ENCODE measurements at regions not wholly inside any gene's neighbourhood (a gene's known extent, or its start where the extent isn't known, plus 50 kb on each side); places are given as distances from the start of the nearest gene placed in this dataset.
A peak's percentile ranks its signal among the peaks of the same experiment; 100 is the strongest.

- no peak for DNase-seq (ENCODE audit: low read depth)
These were observed 240.7 kb upstream of the TRAM1L1 start for GRCh38 chr4:117326091-117326490.

DNA sequence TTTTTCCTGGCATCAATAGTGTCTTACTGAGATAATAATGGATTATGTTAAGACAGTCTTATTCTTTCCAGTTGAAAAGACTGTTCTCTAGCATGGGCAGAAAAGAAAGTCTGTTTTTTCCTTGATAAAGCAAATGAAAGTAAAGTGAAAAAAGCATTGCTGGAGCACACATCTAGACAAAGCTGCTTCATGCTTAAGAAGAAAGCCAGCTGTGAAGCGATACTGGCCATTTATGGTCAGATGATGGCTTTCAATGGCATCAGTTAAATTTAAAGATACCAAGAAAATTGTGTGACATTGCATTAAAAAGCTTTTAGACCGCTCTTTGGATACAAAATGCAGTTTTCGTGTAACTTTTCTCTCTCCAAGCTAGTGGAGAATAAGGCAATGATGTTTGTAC lies 242.1 kb upstream of the TRAM1L1 start:
- DNase-seq (ENCODE audit: low read depth), result no peak

- no peak for DNase-seq (ENCODE audit: low read depth)
These were observed 243.0 kb upstream of the TRAM1L1 start for GRCh38 chr4:117328333-117328732.

GRCh38 chr4:117331817-117332216 lies 246.4 kb upstream of the TRAM1L1 start:
- no peak for DNase-seq (ENCODE audit: low read depth)

- no peak for DNase-seq (ENCODE audit: low read depth)
These were observed 249.2 kb upstream of the TRAM1L1 start for GRCh38 chr4:117334451-117335188.

DNA sequence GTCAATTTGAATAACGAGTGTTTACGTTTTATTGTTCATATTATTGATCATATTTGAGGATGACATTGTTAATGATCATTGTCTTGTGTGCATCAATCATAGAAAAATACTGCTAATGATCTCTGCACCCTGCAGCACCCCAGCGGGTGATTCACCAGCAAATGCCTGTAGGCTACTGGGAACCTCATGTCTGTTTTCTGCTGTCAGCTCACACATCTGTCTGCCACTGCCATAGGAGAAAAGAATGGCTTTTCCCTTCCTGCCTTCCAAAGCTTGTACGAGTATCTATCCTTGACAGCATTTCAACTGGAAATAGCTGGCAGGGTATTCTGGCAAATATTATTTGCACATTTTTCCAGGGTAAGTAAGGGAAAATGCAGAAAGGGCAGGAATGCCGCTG lies 272.1 kb upstream of the TRAM1L1 start:
- no peak for DNase-seq (ENCODE audit: low read depth)

DNA sequence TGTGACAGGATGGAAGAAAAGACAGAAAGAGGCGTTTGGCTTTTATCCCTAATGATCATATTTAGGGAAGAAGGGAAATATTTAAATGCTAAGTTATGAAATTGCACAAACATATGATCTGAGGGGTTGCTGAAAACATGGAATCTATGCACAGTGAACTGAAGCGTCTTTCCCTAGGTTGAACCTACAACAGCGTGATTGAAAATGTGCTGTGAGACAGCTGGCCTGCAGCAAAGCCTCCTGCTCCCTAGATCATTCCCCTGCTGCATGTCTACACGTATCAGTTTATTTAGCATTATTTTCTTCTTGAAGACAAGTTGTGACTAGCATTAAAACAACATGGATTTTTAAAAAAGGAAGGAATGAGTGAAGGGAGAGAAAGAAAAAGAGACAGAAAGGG lies 272.5 kb upstream of the TRAM1L1 start:
- DNase-seq (ENCODE audit: low read depth), result no peak

- no peak for DNase-seq (ENCODE audit: low read depth)
These were observed 285.7 kb upstream of the TRAM1L1 start for GRCh38 chr4:117370944-117371668.

- DNase-seq (ENCODE audit: low read depth), result no peak
These were observed 289.7 kb upstream of the TRAM1L1 start for GRCh38 chr4:117375101-117375500.

- no peak for DNase-seq (ENCODE audit: low read depth)
These were observed 291.3 kb upstream of the TRAM1L1 start for GRCh38 chr4:117376692-117377091.

- no peak for DNase-seq (ENCODE audit: low read depth)
These were observed 293.6 kb upstream of the TRAM1L1 start for GRCh38 chr4:117378942-117379341.

GRCh38 chr4:117383468-117383867 lies 298.1 kb upstream of the TRAM1L1 start:
- DNase-seq (ENCODE audit: low read depth), result no peak

GRCh38 chr4:117385526-117385925 lies 300.1 kb upstream of the TRAM1L1 start:
- peak; percentile 0 for DNase-seq (ENCODE audit: low read depth)

- DNase-seq (ENCODE audit: low read depth), result no peak
These were observed 301.7 kb upstream of the TRAM1L1 start for GRCh38 chr4:117387072-117387471.

DNA sequence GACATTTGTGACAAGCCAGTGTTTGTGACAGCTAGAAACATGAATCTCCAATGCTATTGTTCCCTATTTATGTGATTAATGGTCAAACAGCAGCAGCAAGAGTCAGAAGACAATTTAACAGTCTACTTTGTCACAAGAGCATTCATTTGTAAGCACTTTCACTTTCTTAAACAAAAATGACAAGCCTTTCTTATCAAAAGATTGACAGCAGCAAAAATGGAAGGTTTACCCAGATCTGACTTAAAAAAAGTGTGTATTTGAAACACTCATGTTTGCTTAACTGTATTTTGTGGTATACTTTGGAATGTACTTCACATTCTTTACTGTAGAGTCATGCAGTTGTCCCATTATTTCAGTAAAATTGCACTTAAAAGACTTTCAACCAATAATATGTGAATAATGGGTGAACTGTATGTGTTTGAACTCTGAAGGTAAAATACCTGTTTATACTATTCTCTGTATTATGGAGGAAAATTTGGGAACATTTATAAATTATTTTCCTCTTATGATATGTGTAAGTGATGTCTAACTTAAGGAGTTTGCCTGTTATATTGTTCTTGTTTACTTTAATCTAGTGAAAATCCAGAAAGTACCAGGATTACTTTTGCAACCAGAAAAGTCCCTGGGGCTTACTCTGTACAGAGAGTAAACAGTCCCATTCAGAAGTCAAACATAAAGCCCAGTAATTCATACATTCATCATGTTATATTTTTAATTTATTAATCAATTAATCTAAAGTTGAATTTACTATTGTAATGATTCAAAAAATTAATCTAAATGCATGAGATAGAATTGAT lies 314.9 kb upstream of the TRAM1L1 start:
- DNase-seq (ENCODE audit: low read depth), result peak; percentile 76

- no peak for DNase-seq (ENCODE audit: low read depth)
These were observed 327.3 kb upstream of the TRAM1L1 start for GRCh38 chr4:117412661-117413060.

DNA sequence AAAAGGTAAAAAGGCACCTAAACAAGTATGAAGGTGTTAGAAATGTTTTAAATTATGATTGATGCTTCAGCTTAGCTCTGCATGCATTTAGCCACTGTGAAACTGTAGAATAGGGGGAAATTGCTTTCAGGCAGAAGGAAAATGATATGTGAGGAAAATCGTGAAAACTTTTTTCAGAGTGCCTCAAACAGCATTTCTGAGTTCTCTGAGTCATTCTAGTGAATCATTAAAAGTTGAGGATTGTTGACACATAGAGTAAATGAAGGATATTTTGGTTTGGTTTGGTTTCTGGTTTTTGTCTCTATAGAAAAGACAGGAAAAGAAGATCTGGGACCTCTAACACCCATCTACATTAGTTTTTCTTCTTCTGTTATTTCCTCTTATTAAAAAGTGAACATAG lies 332.5 kb upstream of the TRAM1L1 start:
- DNase-seq (ENCODE audit: low read depth), result no peak

DNA sequence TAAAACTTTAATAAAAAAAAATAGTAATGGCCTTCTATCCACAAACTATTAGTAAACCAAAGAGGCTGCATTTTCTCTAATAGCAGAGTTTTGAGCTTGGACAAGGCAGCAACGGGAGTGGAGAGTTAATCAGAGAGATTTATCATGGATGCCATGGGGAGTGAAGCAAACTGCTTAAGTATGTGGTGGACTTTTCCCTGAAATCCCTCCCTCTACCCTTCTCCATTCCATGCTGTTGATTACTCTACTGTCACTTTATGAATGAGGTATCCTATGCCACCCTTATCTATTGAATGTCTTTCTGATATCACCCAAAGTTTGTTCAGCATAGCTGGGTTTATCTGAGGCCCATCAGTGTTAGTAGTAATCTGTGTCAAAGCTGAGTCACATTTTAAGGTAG lies 335.6 kb upstream of the TRAM1L1 start:
- DNase-seq (ENCODE audit: low read depth), result no peak

DNA sequence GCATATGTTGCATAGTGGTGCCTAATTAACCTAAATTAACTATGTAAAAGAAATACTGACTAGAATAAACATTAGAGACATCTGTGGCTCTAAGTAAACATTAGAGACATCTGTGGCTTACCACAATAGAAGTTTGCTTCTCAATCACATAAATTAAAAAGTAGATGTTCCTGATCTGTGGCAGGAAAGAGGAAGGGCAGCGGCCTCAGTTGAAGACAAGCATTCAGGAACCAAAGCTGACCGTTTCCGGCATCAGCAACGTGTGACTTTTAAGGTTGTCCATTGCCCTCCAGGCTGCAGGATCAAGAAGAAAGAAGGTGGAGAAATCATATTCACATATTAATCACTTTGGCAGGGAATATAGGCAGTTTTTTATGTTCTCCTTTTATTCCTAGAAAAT lies 336.3 kb upstream of the TRAM1L1 start:
- DNase-seq (ENCODE audit: low read depth), result no peak

DNA sequence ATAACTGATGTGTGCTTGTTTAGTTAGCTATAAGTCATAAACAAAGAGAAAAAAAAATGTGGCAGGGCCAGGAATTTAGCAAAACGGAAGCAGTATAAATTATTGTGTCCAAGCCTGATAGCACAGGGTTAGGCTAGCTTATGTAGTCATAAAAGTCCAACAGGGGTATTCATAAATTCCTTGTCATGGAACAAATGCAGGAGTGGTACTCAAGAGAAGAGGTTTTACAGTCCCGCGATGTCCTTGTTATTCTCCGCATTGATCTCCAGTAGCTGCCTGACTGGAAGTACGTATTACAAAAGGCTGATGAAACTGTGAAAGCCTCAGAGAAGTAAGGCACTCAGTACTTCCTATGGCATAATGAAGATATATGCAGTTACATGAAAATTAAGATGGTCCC lies 336.9 kb upstream of the TRAM1L1 start:
- DNase-seq (ENCODE audit: low read depth), result no peak

GRCh38 chr4:117425636-117426035 lies 340.3 kb upstream of the TRAM1L1 start:
- no peak for DNase-seq (ENCODE audit: low read depth)

- no peak for DNase-seq (ENCODE audit: low read depth)
These were observed 343.2 kb upstream of the TRAM1L1 start for GRCh38 chr4:117428536-117428935.

GRCh38 chr4:117429061-117429460 lies 343.7 kb upstream of the TRAM1L1 start:
- no peak for DNase-seq (ENCODE audit: low read depth)

Measured in iris pigment epithelial cell (primary cell).